KMS-11 (cell line): ENCODE measurements at regions not wholly inside any gene's neighbourhood (a gene's known extent, or its start where the extent isn't known, plus 50 kb on each side); places are given as distances from the start of the nearest gene placed in this dataset.
"Not testable (repeated sequence)": the region's sequence is repeated elsewhere in the genome, so short reads cannot be mapped to it uniquely, and the experiment has no call there.

Source experiments
- H2AFZ ChIP-seq: fragments of 200-600 bp; sonication (generic); 2 replicates; pipeline ENCODE4 v1.6.1; 2016; ENCODE audit warnings: antibody characterized with exemption, mixed run types, low read depth
- H3K27ac ChIP-seq: fragments of 200-600 bp; sonication (generic); 2 replicates; pipeline ENCODE4 v1.6.1; 2016; ENCODE audit warnings: mild to moderate bottlenecking, mixed run types
- H3K27me3 ChIP-seq: fragments of 200-600 bp; sonication (generic); 2 replicates; pipeline ENCODE4 v1.6.1; 2017; ENCODE audit warnings: mild to moderate bottlenecking, low read depth, mixed run types, moderate library complexity; ENCODE audit not compliant: insufficient read depth
- H3K36me3 ChIP-seq: fragments of 200-600 bp; sonication (generic); 2 replicates; pipeline ENCODE4 v1.6.1; 2017; ENCODE audit warnings: mild to moderate bottlenecking, mixed run types; ENCODE audit not compliant: insufficient read depth
- H3K4me1 ChIP-seq: fragments of 200-600 bp; sonication (generic); 2 replicates; pipeline ENCODE4 v1.6.1; 2016; ENCODE audit warnings: mild to moderate bottlenecking, low read depth, mixed run types; ENCODE audit not compliant: poor library complexity, severe bottlenecking
- H3K4me2 ChIP-seq: fragments of 200-600 bp; sonication (generic); 2 replicates; pipeline ENCODE4 v1.7.0; 2016; ENCODE audit warnings: mild to moderate bottlenecking, mixed run types
- H3K4me3 ChIP-seq: fragments of 200-600 bp; sonication (generic); IDR thresholded peaks from 2 replicates; pipeline ENCODE4 v1.6.1; 2017; ENCODE audit warnings: low read depth, low read length, mixed read lengths; ENCODE audit not compliant: insufficient read depth
- H3K79me2 ChIP-seq: fragments of 200-600 bp; sonication (generic); 2 replicates; pipeline ENCODE4 v1.6.1; 2016; ENCODE audit warnings: low read depth, mixed run types; ENCODE audit not compliant: insufficient read depth
- H3K9ac ChIP-seq: fragments of 200-600 bp; sonication (generic); 2 replicates; pipeline ENCODE4 v1.6.1; 2016; ENCODE audit warnings: mild to moderate bottlenecking, mixed run types
- H4K20me1 ChIP-seq: fragments of 200-600 bp; sonication (generic); 2 replicates; pipeline ENCODE4 v1.6.1; 2016; ENCODE audit warnings: mild to moderate bottlenecking, mixed run types; ENCODE audit not compliant: insufficient read depth
- CTCF ChIP-seq: fragments of 200-600 bp; sonication (generic); conservative IDR thresholded peaks from 2 replicates; pipeline ENCODE4 v1.6.1; 2017; ENCODE audit warnings: low read depth, mild to moderate bottlenecking, antibody characterized with exemption, low read length, moderate library complexity, mixed read lengths

- H3K9ac ChIP-seq, result no peak overlapping the region
- no peak overlapping the region for H3K27ac ChIP-seq
- H3K4me3 ChIP-seq, result no peak overlapping the region
- no peaks in the 10 kb centered on the region for H3K27me3 ChIP-seq
- peaks cover 34% of the 10 kb centered on the region for H3K4me1 ChIP-seq
- no peak for TF ChIP-seq CTCF
- H4K20me1 ChIP-seq, result no peaks in the 10 kb centered on the region
- H2AFZ ChIP-seq, result no peak overlapping the region
- no peaks in the 10 kb centered on the region for H3K79me2 ChIP-seq
- no peak overlapping the region for H3K4me2 ChIP-seq
- no peaks in the 10 kb centered on the region for H3K36me3 ChIP-seq
Measured at GRCh38 chr13:65504213-65504612, 1725.9 kb downstream of the PCDH9 start.

DNA sequence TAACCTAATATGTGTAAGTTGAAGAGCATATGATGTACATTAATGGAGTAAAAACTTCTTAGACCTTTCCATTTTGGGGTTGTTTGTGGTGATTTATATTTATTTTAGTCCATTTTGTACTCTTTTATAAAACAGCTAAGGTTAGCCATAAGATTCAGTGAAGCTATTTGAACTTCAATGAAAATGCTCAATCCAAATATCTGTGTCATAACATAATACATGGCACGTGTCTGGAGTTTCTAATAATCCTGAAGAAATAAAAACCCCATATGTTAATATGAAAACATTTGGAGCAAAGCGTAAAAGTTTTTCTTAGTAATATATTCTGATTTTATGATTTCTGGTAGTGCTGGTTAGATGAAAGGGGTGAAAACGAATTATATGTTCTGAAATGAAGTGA lies 1729.7 kb downstream of the PCDH9 start:
- no peak for TF ChIP-seq CTCF
- Histone ChIP-seq H4K20me1 (no peaks in the 10 kb centered on the region), H3K27me3 (no peaks in the 10 kb centered on the region), H3K9ac (no peak overlapping the region), H3K4me1 (peaks cover 7% of the 10 kb centered on the region), H3K27ac (no peak overlapping the region), H3K4me3 (no peak overlapping the region), H3K79me2 (no peaks in the 10 kb centered on the region), H3K4me2 (no peak overlapping the region), H3K36me3 (no peaks in the 10 kb centered on the region), H2AFZ (no peak overlapping the region)

- H3K27ac ChIP-seq, result no peak overlapping the region
- TF ChIP-seq CTCF, result no peak
- H2AFZ ChIP-seq, result no peak overlapping the region
- no peaks in the 10 kb centered on the region for H3K27me3 ChIP-seq
- no peaks in the 10 kb centered on the region for H3K79me2 ChIP-seq
- H3K4me3 ChIP-seq, result no peak overlapping the region
- no peak overlapping the region for H3K9ac ChIP-seq
- H4K20me1 ChIP-seq, result no peaks in the 10 kb centered on the region
- H3K4me1 ChIP-seq, result no peaks in the 10 kb centered on the region
- H3K36me3 ChIP-seq, result no peaks in the 10 kb centered on the region
- H3K4me2 ChIP-seq, result no peak overlapping the region
Measured at GRCh38 chr13:65499256-65499655, 1730.9 kb downstream of the PCDH9 start.

DNA sequence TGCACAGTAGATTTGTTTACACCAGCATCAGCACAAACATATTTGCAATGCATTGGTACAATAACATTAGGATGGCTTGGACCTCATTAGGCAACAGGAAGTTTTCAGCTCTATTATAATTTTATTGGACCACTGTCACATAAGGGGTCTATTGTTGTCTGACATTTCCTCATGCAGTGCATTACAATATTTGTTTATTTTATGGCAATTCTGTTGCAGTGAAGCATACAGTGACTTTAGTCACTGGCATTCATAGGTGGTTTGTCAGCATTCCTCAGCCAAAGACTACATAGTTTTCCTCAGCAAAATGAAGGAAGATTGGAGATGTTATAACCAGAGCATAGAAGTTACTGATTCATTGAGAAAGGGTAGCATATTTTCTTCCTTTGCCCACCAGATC lies 1732.9 kb downstream of the PCDH9 start:
- no peaks in the 10 kb centered on the region for H4K20me1 ChIP-seq
- TF ChIP-seq CTCF, result no peak
- no peak overlapping the region for H3K4me3 ChIP-seq
- H3K27me3 ChIP-seq, result no peaks in the 10 kb centered on the region
- H3K27ac ChIP-seq, result no peak overlapping the region
- no peak overlapping the region for H3K4me2 ChIP-seq
- no peaks in the 10 kb centered on the region for H3K79me2 ChIP-seq
- H3K9ac ChIP-seq, result no peak overlapping the region
- H3K36me3 ChIP-seq, result no peaks in the 10 kb centered on the region
- H3K4me1 ChIP-seq, result no peaks in the 10 kb centered on the region
- no peak overlapping the region for H2AFZ ChIP-seq

- not testable (repeated sequence) for H3K79me2 ChIP-seq, H4K20me1 ChIP-seq, H3K4me3 ChIP-seq, H3K36me3 ChIP-seq, H3K4me2 ChIP-seq, H3K27me3 ChIP-seq, H3K9ac ChIP-seq, H2AFZ ChIP-seq, H3K27ac ChIP-seq
- peaks cover 22% of the 10 kb centered on the region for H3K4me1 ChIP-seq
Measured at GRCh38 chr13:65490725-65491124, 1739.4 kb downstream of the PCDH9 start.
